GM12873 (cell line): ENCODE measurements at regions not wholly inside any gene's neighbourhood (a gene's known extent, or its start where the extent isn't known, plus 50 kb on each side); places are given as distances from the start of the nearest gene placed in this dataset.

Experiments
- TF ChIP-seq, protein P1 (sequence below): IDR thresholded peaks from 2 replicates; pipeline ENCODE4 v1.5.1; 2012; ENCODE audit warnings: low read depth, mild to moderate bottlenecking, moderate library complexity, low read length, control low read depth; ENCODE audit not compliant: insufficient read depth; ENCODE audit errors: missing control alignments

DNA sequence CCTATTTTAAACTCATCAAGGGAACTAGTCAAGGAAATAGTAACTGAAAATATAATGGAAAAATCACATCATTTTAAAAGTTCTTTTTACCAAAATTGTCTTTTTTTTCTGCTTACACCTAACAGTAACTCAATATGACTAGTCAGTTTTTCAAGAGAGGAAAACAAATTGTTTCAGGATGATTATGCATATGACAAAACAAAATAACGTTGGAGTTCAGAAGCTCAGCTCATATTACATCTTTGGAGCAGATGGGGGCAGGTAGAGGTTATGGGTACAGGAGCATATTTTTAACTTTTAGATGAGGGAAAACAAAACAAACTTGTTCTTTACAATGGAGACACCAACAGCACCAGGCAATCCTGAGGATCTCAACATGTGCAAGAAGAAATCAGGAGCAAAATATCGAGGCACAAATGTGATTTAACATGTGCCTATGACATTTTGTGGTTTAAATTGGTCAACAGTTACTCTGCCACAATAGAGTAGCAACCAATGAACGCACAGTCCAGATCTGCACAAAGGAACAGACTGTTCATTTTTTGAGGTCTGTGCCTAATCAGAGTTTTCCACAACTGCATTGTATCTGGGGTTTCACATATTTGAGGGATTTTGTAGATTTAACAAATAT is 659.0 kb downstream of the ANXA1 start:
- TF ChIP-seq, protein P1, sequence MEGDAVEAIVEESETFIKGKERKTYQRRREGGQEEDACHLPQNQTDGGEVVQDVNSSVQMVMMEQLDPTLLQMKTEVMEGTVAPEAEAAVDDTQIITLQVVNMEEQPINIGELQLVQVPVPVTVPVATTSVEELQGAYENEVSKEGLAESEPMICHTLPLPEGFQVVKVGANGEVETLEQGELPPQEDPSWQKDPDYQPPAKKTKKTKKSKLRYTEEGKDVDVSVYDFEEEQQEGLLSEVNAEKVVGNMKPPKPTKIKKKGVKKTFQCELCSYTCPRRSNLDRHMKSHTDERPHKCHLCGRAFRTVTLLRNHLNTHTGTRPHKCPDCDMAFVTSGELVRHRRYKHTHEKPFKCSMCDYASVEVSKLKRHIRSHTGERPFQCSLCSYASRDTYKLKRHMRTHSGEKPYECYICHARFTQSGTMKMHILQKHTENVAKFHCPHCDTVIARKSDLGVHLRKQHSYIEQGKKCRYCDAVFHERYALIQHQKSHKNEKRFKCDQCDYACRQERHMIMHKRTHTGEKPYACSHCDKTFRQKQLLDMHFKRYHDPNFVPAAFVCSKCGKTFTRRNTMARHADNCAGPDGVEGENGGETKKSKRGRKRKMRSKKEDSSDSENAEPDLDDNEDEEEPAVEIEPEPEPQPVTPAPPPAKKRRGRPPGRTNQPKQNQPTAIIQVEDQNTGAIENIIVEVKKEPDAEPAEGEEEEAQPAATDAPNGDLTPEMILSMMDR: no peak

DNA sequence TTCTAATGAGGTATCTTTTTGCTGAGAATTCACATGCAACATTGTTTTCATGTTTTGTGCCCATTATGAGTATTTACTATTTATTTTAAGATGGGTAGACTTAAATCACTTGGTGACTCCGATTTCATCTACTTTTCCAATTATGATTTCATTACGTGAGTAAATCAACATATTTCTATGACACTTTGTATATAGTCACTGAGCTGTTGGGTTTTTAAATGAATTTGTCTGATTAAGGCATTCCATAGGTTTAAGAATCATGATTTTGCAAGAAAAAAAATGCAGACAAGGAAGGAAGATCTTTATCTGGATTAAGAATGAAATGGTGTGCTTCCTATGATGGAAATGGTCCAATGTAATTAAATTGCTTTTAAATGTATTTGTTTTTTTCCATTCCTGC is 661.9 kb downstream of the ANXA1 start:
- TF ChIP-seq, protein P1: no peak

DNA sequence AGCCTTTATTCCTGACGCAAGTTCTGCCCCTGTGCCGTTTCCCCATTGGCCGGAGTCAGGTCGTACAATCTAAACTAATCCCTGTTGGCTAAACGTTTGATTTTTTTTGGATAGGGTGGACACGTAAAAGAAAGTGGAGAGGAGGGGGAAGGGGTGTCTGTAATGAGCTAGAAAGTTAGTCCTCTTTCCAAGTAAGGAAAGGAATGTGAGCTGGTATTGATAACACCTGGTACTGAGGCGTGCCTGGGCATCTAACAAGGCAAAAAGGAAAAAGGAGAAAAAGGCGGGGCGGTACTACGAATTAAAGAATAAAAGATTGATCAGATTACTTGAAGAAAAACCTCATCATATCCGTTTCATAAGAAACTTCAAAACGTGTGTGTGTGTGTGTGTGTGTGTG is 665.2 kb downstream of the ANXA1 start:
- TF ChIP-seq, protein P1: no peak

DNA sequence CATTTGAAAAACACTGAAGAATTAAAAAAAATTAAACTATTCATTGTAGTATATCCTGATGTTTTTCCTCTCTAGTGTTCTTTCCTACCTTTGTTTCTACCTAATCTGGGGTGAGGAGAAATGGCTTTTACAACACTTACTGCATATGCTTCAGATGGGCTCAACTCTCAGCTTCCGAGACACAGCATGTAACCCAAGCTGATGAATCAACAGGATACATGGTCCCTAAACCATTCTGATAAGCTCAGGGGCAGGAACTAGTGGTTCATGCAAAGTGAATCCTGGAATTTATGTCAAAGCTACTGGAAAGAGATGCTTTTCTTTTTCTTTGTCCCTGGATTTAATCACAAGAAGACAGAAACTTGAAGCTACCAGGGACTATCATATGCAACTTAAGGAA is 672.5 kb upstream of the RORB start:
- TF ChIP-seq, protein P1: no peak

DNA sequence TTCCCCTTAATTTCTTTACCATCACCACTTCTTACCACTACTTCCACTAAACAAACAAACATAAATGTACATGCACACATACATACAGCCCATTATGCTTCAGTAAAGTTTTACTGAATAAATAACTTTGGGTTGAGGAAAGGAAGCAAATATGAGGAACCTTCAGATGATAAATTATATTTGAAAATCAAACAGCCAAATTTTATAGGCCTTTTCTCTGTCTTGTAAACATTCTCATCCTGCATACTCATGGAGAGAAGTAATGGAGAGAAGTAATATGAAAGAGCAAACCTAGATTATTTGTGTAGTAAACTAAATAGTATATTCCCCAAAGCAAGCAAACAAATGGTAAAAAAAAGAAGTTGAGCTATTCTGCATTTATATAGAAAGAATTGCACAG is 658.3 kb upstream of the RORB start:
- TF ChIP-seq, protein P1: no peak

DNA sequence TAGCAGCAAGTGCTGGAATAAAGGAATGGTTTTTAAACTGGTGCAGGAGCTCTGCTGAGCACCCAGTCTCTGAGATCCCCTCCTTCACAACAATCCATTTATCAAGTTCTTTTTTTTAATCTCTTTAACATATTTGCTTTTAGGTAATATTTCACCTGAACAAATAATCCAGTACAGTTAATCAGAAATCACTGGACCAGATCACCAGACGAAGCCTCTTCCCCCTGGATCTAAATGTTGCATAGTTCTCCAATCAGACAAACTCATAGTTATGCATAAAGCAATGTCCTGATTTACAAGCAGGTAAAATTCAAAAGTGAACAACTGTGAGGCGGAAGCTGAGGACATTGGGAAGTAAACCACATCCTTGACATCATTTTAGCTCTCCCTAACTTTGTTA is 657.7 kb upstream of the RORB start:
- TF ChIP-seq, protein P1: no peak

DNA sequence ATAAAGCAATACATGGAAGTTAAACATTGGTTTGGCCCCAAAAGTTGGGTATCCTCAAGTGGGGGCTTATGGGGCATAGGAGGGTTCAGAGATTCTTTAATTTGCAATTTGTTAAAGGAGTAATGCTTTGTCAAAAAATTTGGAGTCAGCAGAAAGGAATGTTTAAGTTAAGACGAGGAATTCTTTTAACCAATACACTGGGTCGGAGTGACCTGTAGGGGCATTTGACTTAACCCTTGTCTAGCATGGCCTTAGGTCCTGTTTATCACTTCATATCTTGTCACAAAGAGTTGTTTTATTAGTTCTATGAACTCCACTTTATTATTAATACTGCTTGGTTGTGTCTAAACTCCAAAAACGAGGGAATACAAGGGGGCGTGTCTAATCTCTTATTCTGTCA is 656.1 kb upstream of the RORB start:
- TF ChIP-seq, protein P1: no peak
